GM21786 (cell line): ENCODE measurements at regions not wholly inside any gene's neighbourhood (a gene's known extent, or its start where the extent isn't known, plus 50 kb on each side); places are given as distances from the start of the nearest gene placed in this dataset.

Source experiments
- ATAC-seq: cut with Tn5 transposase; IDR thresholded peaks from one replicate; pipeline ENCODE4 v1.9.1; 2021; ENCODE audit not compliant: unreplicated experiment

GRCh38 chr14:53491256-53491883, 338.2 kb upstream of the DDHD1 start:
- no peak for ATAC-seq

- ATAC-seq = no peak
These were observed 325.1 kb upstream of the DDHD1 start for GRCh38 chr14:53478174-53478573.

- no peak for ATAC-seq
These were observed 320.4 kb upstream of the DDHD1 start for GRCh38 chr14:53473480-53473879.

GRCh38 chr14:53472306-53472705, 319.2 kb upstream of the DDHD1 start:
- no peak for ATAC-seq

GRCh38 chr14:53470351-53471043, 317.4 kb upstream of the DDHD1 start:
- ATAC-seq = no peak

- no peak for ATAC-seq
These were observed 315.8 kb upstream of the DDHD1 start for GRCh38 chr14:53468876-53469275.

- no peak for ATAC-seq
These were observed 311.3 kb upstream of the DDHD1 start for GRCh38 chr14:53464376-53464775.

- ATAC-seq = no peak
These were observed 310.0 kb upstream of the DDHD1 start for GRCh38 chr14:53462931-53463778.

GRCh38 chr14:53461858-53462257, 308.7 kb upstream of the DDHD1 start:
- no peak for ATAC-seq

GRCh38 chr14:53460544-53460943, 307.4 kb upstream of the DDHD1 start:
- ATAC-seq = no peak

GRCh38 chr14:53458368-53458814, 305.3 kb upstream of the DDHD1 start:
- ATAC-seq = no peak

- ATAC-seq = no peak
These were observed 303.8 kb upstream of the DDHD1 start for GRCh38 chr14:53456931-53457330.

GRCh38 chr14:53452005-53452673, 299.0 kb upstream of the DDHD1 start:
- ATAC-seq = no peak

- no peak for ATAC-seq
These were observed 297.7 kb upstream of the DDHD1 start for GRCh38 chr14:53450871-53451270.

GRCh38 chr14:53448682-53449081, 295.6 kb upstream of the DDHD1 start:
- ATAC-seq = no peak

- ATAC-seq = no peak
These were observed 291.7 kb upstream of the DDHD1 start for GRCh38 chr14:53444677-53445312.

- ATAC-seq = no peak
These were observed 288.7 kb upstream of the DDHD1 start for GRCh38 chr14:53441789-53442188.

- ATAC-seq = no peak
These were observed 284.7 kb upstream of the DDHD1 start for GRCh38 chr14:53437858-53438257.

GRCh38 chr14:53432378-53432802, 279.3 kb upstream of the DDHD1 start:
- peak; percentile 58 for ATAC-seq

GRCh38 chr14:53430870-53431269, 277.7 kb upstream of the DDHD1 start:
- ATAC-seq = no peak
